HL-60 (cell line): ENCODE measurements at regions not wholly inside any gene's neighbourhood (a gene's known extent, or its start where the extent isn't known, plus 50 kb on each side); places are given as distances from the start of the nearest gene placed in this dataset.

Experiments used
- DNase-seq, 2 experiments: peaks; one replicate each; pipeline ENCODE4 v3.0.0-alpha.2; 2010 to 2020; ENCODE audit warnings: low read depth in 1 of 2, low spot score in 1 of 2
- H3K27ac ChIP-seq: fragments of 250-450 bp; sonication (Bioruptor Pico); replicated peaks from 2 replicates; pipeline ENCODE4 v1.5.1; 2020; ENCODE audit warnings: mild to moderate bottlenecking, moderate library complexity
- H3K27me3 ChIP-seq: fragments of 250-450 bp; sonication (Bioruptor Pico); 2 replicates; pipeline ENCODE4 v1.5.1; 2021; ENCODE audit warnings: mild to moderate bottlenecking, moderate library complexity; ENCODE audit not compliant: insufficient read depth, poor library complexity, severe bottlenecking
- H3K4me3 ChIP-seq: replicated peaks from 2 replicates; pipeline ENCODE4 v1.5.1; 2011; ENCODE audit warnings: mild to moderate bottlenecking, control low read depth, low read length; ENCODE audit not compliant: insufficient read depth
- CTCF ChIP-seq: IDR thresholded peaks from one replicate; pipeline ENCODE4 v1.5.1; 2011; ENCODE audit warnings: low read length, control low read depth, inconsistent platforms; ENCODE audit not compliant: insufficient read depth
- GABPA ChIP-seq: IDR thresholded peaks from 2 replicates; pipeline ENCODE4 v1.6.1; 2012; ENCODE audit warnings: low read depth
- POLR2AphosphoS5 ChIP-seq: IDR thresholded peaks from 2 replicates; pipeline ENCODE4 v1.6.1; 2012; ENCODE audit warnings: low read depth
- REST ChIP-seq: IDR thresholded peaks from 2 replicates; pipeline ENCODE4 v1.6.1; 2012; ENCODE audit warnings: low read depth; ENCODE audit not compliant: insufficient replicate concordance
- SPI1 ChIP-seq: IDR thresholded peaks from 2 replicates; pipeline ENCODE4 v1.6.1; 2012; ENCODE audit warnings: low read depth, mild to moderate bottlenecking, borderline replicate concordance

GRCh38 chr3:81291586-81291985, 469.9 kb downstream of the GBE1 start:
- H3K27me3 ChIP-seq: no peaks in the 10 kb centered on the region
- no peak overlapping the region for H3K27ac ChIP-seq
- H3K4me3 ChIP-seq: no peak overlapping the region
- no peak for TF ChIP-seq CTCF
- TF ChIP-seq GABPA: no peak
- no peak for TF ChIP-seq POLR2AphosphoS5
- TF ChIP-seq SPI1: no peak
- no peak for TF ChIP-seq REST
- no peak for DNase-seq

GRCh38 chr3:81289676-81290075, 471.8 kb downstream of the GBE1 start:
- no peak for TF ChIP-seq GABPA
- no peak for TF ChIP-seq REST
- no peak for TF ChIP-seq CTCF
- TF ChIP-seq SPI1: no peak
- no peak for TF ChIP-seq POLR2AphosphoS5
- no peaks in the 10 kb centered on the region for H3K27me3 ChIP-seq
- no peak for DNase-seq
- H3K4me3 ChIP-seq: no peak overlapping the region
- H3K27ac ChIP-seq: no peak overlapping the region

- TF ChIP-seq REST (no peak), GABPA (no peak), CTCF (no peak), SPI1 (no peak), POLR2AphosphoS5 (no peak)
- no peak for DNase-seq
- Histone ChIP-seq H3K4me3 (no peak overlapping the region), H3K27ac (no peak overlapping the region), H3K27me3 (no peaks in the 10 kb centered on the region)
Observed at GRCh38 chr3:81279481-81280379, 481.7 kb downstream of the GBE1 start.
